Spleen (tissue), 11 donors: ENCODE measurements at regions not wholly inside any gene's neighbourhood (a gene's known extent, or its start where the extent isn't known, plus 50 kb on each side); places are given as distances from the start of the nearest gene placed in this dataset.

Experiments used
- DNase-seq: peaks from one replicate; pipeline ENCODE4 v3.0.0-alpha.2; 2020
- H3K27ac ChIP-seq, 8 donors: fragments of 200-600 bp; sonication (generic) in 7 of 8; 1 replicate in 4 of 8; 2 replicates in 4 of 8; pipeline versions ENCODE4 v1.5.0 to v1.8.0; 2016 to 2021; ENCODE audit warnings: inconsistent platforms in 4 of 8, mild to moderate bottlenecking in 4 of 8, moderate library complexity in 1 of 8
- H3K27me3 ChIP-seq, 7 donors: fragments of 200-600 bp; sonication (generic) in 6 of 7; replicated peaks in 1 of 7; 1 replicate in 4 of 7; 2 replicates in 3 of 7; pipeline versions ENCODE4 v1.5.0 to v1.8.0; 2016 to 2021; ENCODE audit warnings: inconsistent platforms in 3 of 7, mild to moderate bottlenecking in 1 of 7
- H3K36me3 ChIP-seq, 6 donors: fragments of 200-600 bp; sonication (generic) in 5 of 6; 1 replicate in 4 of 6; 2 replicates in 2 of 6; pipeline versions ENCODE4 v1.5.0 to v1.8.0; 2016 to 2021; ENCODE audit warnings: inconsistent platforms in 2 of 6
- H3K4me1 ChIP-seq, 6 donors: fragments of 200-600 bp; sonication (generic) in 5 of 6; 1 replicate in 3 of 6; 2 replicates in 3 of 6; pipeline versions ENCODE4 v1.5.0 to v1.8.0; 2016 to 2021; ENCODE audit warnings: inconsistent platforms in 3 of 6
- H3K4me3 ChIP-seq, 8 donors: fragments of 200-600 bp; sonication (generic) in 7 of 8; 1 replicate in 4 of 8; 2 replicates in 4 of 8; pipeline versions ENCODE4 v1.5.0 to v1.8.0; 2016 to 2021; ENCODE audit warnings: inconsistent platforms in 4 of 8, mild to moderate bottlenecking in 4 of 8, moderate library complexity in 2 of 8
- H3K9me3 ChIP-seq, 8 donors: fragments of 200-600 bp; sonication (generic) in 7 of 8; 1 replicate in 4 of 8; 2 replicates in 4 of 8; pipeline versions ENCODE4 v1.5.0 to v1.8.0; 2016 to 2021; ENCODE audit warnings: inconsistent platforms in 4 of 8
- POLR2A ChIP-seq, 3 donors: fragments of 450-650 bp; IDR thresholded peaks; one replicate each; pipeline ENCODE4 v1.5.1; 2017; ENCODE audit warnings: antibody characterized with exemption in 3 of 3, mild to moderate bottlenecking in 1 of 3
- POLR2AphosphoS5 ChIP-seq, 3 donors: sonication (generic); formaldehyde crosslinking; IDR thresholded peaks; one replicate each; pipeline ENCODE4 v1.5.1; 2017; ENCODE audit warnings: antibody characterized with exemption in 3 of 3
- WGBS, 5 donors: extraction: QIAGEN DNeasy Blood & Tissue Kit in 3 of 5; methylation state at CpG; one replicate each; pipeline versions ENCODE4 v1.1.5 to v1.1.7; 2013 to 2018; 5-methylcytosine and 5-hydroxymethylcytosine counted together
- intact Hi-C: fragments of 100-400 bp; cut with DNase I; formaldehyde crosslinking; loops from one replicate; pipeline ENCODE4 v1.15.0; 2023; ENCODE audit warnings: low total_unique reads
- TF ChIP-seq, protein P1 (sequence below), 11 experiments: fragments of 200-600 bp in 7 of 11; fragments of 450-650 bp in 4 of 11; sonication (generic) in 4 of 11; IDR thresholded peaks in 8 of 11; conservative IDR thresholded peaks in 3 of 11; 1 replicate in 7 of 11; 2 replicates in 4 of 11; pipeline versions ENCODE4 v1.4.0 to v1.8.0; 2016 to 2021; ENCODE audit warnings: antibody characterized with exemption in 11 of 11, inconsistent platforms in 4 of 11, mild to moderate bottlenecking in 1 of 11
- donor health status: healthy with polysubstance abuse.
- donor health status: DM: no; HTN: no; CAD: no; lungs with moderate emphysema.
- donor health status: DM: no; HTN: no; CAD: no.
- donor health status: Bipolar disorder and iron deficiency.
- donor health status: healthy.
- donor health status: DM: no; HTN: no; CAD: no.
- donor health status: DM: yes; HTN: yes; CAD: no.

DNA sequence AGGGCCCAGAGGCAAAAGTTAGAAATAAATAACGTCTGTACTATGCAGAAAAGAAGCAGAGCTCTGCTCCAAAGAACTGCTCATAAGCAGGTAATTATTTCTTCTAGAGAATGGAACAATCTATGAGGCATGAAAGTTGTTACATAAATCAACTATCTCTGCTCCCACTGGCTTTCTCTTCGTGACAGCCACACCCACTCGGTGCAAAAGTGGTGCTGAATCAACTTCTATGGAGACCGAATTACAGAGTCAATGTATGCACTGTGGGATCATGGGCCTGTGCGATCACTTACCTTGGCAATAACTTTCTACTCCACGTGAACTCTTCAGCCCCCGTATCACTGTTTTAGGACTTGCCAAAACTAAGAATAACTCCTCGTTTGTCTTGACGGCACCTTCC, 99.4 kb upstream of the ATXN3L start:
- Histone ChIP-seq H3K4me1 (peaks cover 0 to 6% (median 0%) of the 10 kb centered on the region in 6 donors), H3K27ac (peak overlapping the region in 5 of 8 donors; percentile 51 to 78 (median 70)), H3K4me3 (peak overlapping the region in 1 of 8 donors; percentile 45), H3K36me3 (no peaks in the 10 kb centered on the region), H3K9me3 (no peaks in the 10 kb centered on the region), H3K27me3 (peaks cover 0 to 5% (median 0%) of the 10 kb centered on the region in 7 donors)
- no peak for DNase-seq
- WGBS, 5 donors = 76 to 84% (median 79%) methylated on average over 9 of the region's 9 CpGs
- TF ChIP-seq POLR2A (IDR thresholded peaks at IDR 0.05) (no peak), POLR2AphosphoS5 (IDR thresholded peaks at IDR 0.05) (no peak)
- TF ChIP-seq, protein P1, sequence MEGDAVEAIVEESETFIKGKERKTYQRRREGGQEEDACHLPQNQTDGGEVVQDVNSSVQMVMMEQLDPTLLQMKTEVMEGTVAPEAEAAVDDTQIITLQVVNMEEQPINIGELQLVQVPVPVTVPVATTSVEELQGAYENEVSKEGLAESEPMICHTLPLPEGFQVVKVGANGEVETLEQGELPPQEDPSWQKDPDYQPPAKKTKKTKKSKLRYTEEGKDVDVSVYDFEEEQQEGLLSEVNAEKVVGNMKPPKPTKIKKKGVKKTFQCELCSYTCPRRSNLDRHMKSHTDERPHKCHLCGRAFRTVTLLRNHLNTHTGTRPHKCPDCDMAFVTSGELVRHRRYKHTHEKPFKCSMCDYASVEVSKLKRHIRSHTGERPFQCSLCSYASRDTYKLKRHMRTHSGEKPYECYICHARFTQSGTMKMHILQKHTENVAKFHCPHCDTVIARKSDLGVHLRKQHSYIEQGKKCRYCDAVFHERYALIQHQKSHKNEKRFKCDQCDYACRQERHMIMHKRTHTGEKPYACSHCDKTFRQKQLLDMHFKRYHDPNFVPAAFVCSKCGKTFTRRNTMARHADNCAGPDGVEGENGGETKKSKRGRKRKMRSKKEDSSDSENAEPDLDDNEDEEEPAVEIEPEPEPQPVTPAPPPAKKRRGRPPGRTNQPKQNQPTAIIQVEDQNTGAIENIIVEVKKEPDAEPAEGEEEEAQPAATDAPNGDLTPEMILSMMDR (IDR thresholded peaks at IDR 0.05 in 8 of 11, conservative IDR thresholded peaks at IDR 0.05 in 3 of 11) = no peak
- intact Hi-C loops = no loop called here

DNA sequence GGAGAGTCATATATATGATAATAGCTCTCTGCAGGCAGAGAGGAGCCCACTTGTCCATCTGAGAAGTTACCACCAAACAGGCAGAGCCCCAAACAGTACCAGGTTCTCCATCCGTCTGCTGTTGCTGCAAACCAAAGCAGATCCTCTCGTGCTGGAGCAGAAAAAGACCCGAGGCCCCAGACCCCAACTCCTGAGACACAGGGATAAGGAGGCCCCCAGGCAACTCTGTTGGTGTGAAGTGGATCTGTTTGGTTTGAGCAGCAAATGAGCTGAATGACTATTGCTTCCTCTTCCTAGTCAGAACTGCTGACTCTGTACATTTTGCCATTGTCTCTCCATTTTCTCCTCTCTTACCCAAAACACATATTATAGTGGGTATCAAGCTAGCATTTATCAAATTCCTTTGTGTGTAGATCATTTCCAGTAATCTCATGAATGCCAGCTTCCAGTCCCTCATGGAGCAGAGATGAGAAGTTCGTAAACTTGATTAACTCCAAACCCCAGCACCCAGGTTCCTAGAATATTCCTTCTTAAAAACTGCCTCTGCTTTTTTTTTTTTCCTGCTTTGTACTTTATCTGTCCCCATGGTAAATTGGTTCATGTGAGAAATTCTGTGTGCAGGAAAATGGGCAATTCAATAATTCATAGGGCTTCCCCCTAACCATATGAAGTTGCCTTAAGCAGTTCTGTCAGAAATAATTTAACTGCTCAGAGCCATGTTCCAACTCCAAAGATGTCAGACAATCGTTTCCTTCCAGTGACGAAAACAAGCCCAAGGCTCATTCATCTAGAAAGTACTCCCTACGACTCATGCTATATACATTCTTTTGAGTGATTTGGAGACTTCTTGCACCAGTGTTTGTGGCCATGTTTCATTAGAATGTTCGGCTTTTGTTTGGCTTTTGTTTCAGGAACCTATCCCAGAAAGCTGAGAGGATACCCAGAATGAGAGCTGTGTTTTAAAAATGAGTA, 98.6 kb upstream of the ATXN3L start:
- WGBS, 5 donors = 69 to 86% (median 80%) methylated on average over 8 of the region's 8 CpGs
- Histone ChIP-seq H3K36me3 (no peaks in the 10 kb centered on the region), H3K4me1 (peaks cover 0 to 6% (median 0%) of the 10 kb centered on the region in 6 donors), H3K27ac (peak overlapping the region in 6 of 8 donors; percentile 22 to 78 (median 70)), H3K4me3 (peak overlapping the region in 1 of 8 donors; percentile 45), H3K9me3 (no peaks in the 10 kb centered on the region), H3K27me3 (peaks cover 0 to 5% (median 0%) of the 10 kb centered on the region in 7 donors)
- intact Hi-C loops = no loop called here
- TF ChIP-seq, protein P1 (IDR thresholded peaks at IDR 0.05 in 8 of 11, conservative IDR thresholded peaks at IDR 0.05 in 3 of 11) = no peak
- TF ChIP-seq POLR2AphosphoS5 (IDR thresholded peaks at IDR 0.05) (no peak), POLR2A (IDR thresholded peaks at IDR 0.05) (no peak)
- DNase-seq = no peak

DNA sequence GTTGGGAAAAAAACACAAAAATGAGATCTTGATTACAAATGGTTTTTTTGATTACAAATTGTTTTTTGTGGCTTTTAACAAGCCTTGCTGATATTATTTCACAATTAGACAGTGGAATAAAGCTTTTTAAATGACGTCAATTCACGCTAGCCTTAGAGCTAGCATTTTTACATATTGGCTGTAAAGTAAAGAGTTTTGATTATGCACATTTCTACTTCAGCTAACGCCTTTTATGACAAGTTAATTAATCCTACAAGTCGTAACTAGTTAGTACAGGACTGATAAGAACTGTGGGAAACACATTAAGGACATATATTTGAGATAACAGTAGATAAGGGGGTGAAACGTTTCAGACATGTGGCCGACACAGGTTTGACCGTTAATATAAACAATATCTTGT, 95.7 kb upstream of the ATXN3L start:
- no peak for DNase-seq
- WGBS, 5 donors = 68 to 94% (median 85%) methylated on average over 7 of the region's 7 CpGs
- H3K4me3 ChIP-seq = no peak overlapping the region
- H3K27ac ChIP-seq = no peak overlapping the region
- peaks cover 0 to 6% (median 0%) of the 10 kb centered on the region in 6 donors for H3K4me1 ChIP-seq
- H3K27me3 ChIP-seq = peaks cover 0 to 5% (median 0%) of the 10 kb centered on the region in 7 donors
- intact Hi-C loops = no loop called here
- H3K9me3 ChIP-seq = no peaks in the 10 kb centered on the region
- no peaks in the 10 kb centered on the region for H3K36me3 ChIP-seq
- TF ChIP-seq POLR2A (IDR thresholded peaks at IDR 0.05) (no peak), POLR2AphosphoS5 (IDR thresholded peaks at IDR 0.05) (no peak)
- TF ChIP-seq, protein P1 (IDR thresholded peaks at IDR 0.05 in 8 of 11, conservative IDR thresholded peaks at IDR 0.05 in 3 of 11) = no peak

DNA sequence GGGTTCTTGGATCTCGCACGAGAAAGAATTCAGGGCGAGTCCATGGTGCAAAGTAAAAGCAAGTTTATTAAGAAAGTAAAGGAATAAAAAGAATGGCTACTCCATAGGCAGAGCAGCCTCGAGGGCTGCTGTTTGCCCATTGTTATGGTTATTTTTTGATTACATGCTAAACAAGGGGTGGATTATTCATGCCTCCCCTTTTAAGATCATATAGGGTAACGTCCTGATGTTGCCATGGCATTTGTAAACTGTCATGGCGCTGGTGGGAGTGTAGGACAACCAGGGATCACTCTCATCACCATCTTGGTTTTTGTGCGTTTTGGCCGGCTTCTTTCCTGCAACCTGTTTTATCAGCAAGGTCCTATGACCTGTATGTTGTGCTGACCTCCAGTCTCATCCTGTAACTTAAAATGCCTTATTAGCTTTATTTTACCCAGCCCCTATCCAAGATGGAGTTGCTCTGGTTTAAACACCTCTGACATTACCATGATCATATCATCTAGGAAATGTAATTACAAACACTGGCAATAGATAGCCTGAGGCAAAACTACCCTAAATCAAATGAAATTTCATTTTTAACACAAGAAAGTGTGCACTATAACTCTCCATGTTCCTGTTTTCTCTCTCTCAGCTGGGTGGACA, 94.3 kb upstream of the ATXN3L start:
- TF ChIP-seq, protein P1 (IDR thresholded peaks at IDR 0.05 in 8 of 11, conservative IDR thresholded peaks at IDR 0.05 in 3 of 11) = no peak
- TF ChIP-seq POLR2AphosphoS5 (IDR thresholded peaks at IDR 0.05) = no peak
- no peak overlapping the region for H3K27ac ChIP-seq
- H3K4me1 ChIP-seq = peaks cover 0 to 6% (median 0%) of the 10 kb centered on the region in 6 donors
- no peak for DNase-seq
- H3K4me3 ChIP-seq = no peak overlapping the region
- 67 to 92% (median 91%) methylated on average over 8 of the region's 8 CpGs for WGBS, 5 donors
- intact Hi-C loops = no loop called here
- no peaks in the 10 kb centered on the region for H3K36me3 ChIP-seq
- H3K9me3 ChIP-seq = no peaks in the 10 kb centered on the region
- H3K27me3 ChIP-seq = peaks cover 0 to 5% (median 0%) of the 10 kb centered on the region in 7 donors
